Ovary (tissue), 3 donors: ENCODE measurements at regions not wholly inside any gene's neighbourhood (a gene's known extent, or its start where the extent isn't known, plus 50 kb on each side); places are given as distances from the start of the nearest gene placed in this dataset.

Experiments
- CTCF ChIP-seq, 3 donors: fragments of 450-650 bp in 2 of 3; fragments of 200-600 bp in 1 of 3; IDR thresholded peaks; one replicate each; pipeline versions ENCODE4 v1.5.1 to v1.8.0; 2016 to 2022; ENCODE audit warnings: antibody characterized with exemption in 3 of 3, mild to moderate bottlenecking in 1 of 3
- EP300 ChIP-seq: sonication (generic); formaldehyde crosslinking; IDR thresholded peaks from one replicate; pipeline ENCODE4 v1.6.1; 2017; ENCODE audit warnings: antibody characterized with exemption
- POLR2A ChIP-seq: fragments of 450-650 bp; IDR thresholded peaks from one replicate; pipeline ENCODE4 v1.6.1; 2017; ENCODE audit warnings: antibody characterized with exemption, mild to moderate bottlenecking, moderate library complexity
- donor health status: DM: no; HTN: no; CAD: no.

- no peak for TF ChIP-seq EP300
- TF ChIP-seq CTCF (IDR thresholded peaks at IDR 0.05): no peak
- TF ChIP-seq POLR2A: no peak
These were observed 226.5 kb upstream of the RBMS1 start for GRCh38 chr2:160720098-160720497.
